NCI-H2029 treated with DMSO at 0.1 percent for 48 hours (cell line): ENCODE measurements at regions not wholly inside any gene's neighbourhood (a gene's known extent, or its start where the extent isn't known, plus 50 kb on each side); places are given as distances from the start of the nearest gene placed in this dataset.
A peak's percentile ranks its signal among the peaks of the same experiment; 100 is the strongest.
"Not testable (repeated sequence)": the region's sequence is repeated elsewhere in the genome, so short reads cannot be mapped to it uniquely, and the experiment has no call there.

Experiments used
- DNase-seq: peaks from one replicate; lab custom pipeline; 2025; lab: John Stamatoyannopoulos, UW

GRCh38 chr10:78416031-78417011 is 382.7 kb downstream of the RPS24 start:
- no peak for DNase-seq

GRCh38 chr10:78417425-78418370 is 384.0 kb downstream of the RPS24 start:
- no peak for DNase-seq

DNA sequence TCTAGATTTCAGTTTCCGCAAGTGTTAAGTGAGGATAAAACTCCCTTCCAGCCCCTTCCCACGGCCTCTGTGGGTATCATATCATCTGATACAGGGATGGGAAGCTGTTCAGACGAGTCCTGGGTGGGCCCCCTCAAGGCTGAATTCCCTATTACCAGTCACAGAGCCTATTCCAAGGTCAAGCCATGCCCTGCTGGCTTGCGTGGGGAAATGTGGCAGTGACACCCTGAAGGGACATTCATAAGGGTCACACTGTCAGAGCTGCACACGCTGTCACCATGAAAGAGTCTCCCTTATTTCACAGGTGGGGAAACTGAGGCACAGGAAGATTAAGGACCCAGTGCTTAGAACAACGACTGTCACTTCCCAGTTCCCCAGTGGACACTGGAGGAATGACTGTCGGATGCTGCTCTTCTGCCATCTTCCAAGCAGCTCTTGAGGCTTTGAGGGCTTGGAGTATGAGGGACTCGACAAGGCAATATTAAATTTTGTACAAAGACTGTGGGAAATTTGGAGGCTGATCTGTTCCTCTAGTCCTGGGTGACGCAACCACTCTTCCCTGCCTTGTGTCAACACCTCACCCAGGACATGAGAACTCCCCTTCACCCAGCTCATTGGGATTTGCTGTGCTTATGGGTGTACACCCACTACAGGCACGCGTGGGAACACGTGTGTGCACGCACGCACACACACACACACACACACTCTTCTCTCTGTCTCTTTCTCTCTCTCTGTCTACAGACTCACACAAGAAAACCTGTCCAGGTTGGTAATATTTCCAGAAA is 386.0 kb downstream of the RPS24 start:
- DNase-seq, result no peak

GRCh38 chr10:78420946-78421735 is 387.5 kb downstream of the RPS24 start:
- no peak for DNase-seq

- not testable (repeated sequence) for DNase-seq
Observed at GRCh38 chr10:78424050-78424449, 390.4 kb downstream of the RPS24 start.

GRCh38 chr10:78424723-78425122 is 391.1 kb downstream of the RPS24 start:
- DNase-seq, result no peak

DNA sequence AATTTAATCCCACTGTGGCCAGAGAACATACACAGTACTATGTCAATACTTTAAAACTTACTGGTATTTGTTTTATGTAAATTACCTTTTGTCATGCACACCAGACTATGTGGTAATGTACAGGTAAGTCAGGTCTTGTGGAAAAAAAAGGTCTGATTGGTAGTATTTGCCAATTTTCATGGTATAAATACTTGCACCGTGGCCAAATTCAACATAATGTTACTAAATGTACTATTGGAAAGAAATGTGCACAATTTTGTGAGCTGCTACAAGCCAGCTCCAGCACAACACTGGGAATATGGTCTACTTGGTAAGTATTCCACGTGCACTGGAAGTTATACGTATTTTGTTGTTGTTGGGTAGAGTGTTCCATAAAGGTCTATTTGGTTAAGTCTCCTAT is 392.5 kb downstream of the RPS24 start:
- no peak for DNase-seq

- no peak for DNase-seq
Observed at GRCh38 chr10:78427497-78428031, 393.9 kb downstream of the RPS24 start.

GRCh38 chr10:78428579-78428978 is 394.9 kb downstream of the RPS24 start:
- no peak for DNase-seq

DNA sequence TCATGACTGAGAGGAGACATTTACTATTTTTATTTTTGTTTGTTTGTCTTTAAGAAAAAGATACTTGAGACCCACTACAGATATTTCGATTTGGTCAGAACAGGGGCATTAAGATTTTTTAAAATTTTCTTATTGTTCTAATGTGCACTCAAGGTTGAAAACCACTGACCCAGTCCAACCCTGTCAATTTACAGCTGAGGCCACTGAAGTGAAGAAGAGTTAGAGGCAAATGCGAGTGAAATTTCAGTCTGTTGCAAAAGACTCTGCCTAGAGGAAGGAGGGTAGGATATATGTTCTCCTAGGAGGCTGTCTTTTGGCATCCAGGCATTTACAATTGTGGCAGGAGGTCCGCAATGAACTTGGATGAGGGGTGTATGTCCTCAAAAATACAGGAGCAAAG is 396.3 kb downstream of the RPS24 start:
- DNase-seq, result no peak

DNA sequence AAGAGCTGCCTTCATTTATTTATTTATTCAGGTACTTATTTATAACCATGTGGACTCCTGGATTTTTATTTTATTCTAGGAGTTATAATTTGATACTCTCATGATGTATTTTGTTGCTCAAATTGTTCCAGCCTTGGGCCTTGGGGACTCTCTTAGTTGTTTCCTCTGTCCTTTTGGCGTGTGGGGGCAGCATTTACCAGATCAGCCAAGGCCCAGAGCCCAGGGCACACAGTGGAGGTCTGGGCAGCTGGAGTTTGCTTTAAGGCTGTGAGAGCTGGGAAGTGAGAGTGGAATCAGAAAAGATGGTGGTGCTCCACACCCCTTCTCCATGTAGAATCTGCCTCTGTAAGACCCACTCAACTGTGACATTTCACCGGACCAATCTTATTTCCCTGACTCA is 398.9 kb downstream of the RPS24 start:
- DNase-seq, result no peak

DNA sequence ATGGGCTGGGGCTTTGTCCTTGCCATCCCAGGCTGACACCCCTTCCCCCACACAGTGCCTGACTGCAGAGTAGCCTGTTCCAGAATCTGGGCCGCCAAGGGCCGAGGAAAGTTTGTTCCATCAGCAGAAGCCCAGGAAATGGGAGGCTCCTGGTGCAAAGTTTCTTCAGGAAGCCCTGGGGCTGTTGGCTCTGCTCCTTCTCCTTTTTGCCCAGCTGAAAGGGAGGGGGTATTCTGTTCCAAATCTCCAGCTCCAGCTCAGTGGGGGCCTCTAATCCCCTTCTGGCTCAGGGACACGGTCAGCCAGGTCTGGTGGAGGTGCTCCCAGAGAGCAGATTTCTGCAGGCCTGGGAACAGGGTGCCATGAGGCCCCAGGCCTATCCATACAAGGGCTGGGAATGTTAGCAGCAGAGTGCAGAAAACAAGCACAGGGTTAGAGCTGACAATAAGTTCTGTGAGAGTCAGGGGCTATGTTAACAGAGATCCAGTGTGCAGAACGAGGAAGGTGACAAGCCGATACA is 399.5 kb downstream of the RPS24 start:
- no peak for DNase-seq

DNA sequence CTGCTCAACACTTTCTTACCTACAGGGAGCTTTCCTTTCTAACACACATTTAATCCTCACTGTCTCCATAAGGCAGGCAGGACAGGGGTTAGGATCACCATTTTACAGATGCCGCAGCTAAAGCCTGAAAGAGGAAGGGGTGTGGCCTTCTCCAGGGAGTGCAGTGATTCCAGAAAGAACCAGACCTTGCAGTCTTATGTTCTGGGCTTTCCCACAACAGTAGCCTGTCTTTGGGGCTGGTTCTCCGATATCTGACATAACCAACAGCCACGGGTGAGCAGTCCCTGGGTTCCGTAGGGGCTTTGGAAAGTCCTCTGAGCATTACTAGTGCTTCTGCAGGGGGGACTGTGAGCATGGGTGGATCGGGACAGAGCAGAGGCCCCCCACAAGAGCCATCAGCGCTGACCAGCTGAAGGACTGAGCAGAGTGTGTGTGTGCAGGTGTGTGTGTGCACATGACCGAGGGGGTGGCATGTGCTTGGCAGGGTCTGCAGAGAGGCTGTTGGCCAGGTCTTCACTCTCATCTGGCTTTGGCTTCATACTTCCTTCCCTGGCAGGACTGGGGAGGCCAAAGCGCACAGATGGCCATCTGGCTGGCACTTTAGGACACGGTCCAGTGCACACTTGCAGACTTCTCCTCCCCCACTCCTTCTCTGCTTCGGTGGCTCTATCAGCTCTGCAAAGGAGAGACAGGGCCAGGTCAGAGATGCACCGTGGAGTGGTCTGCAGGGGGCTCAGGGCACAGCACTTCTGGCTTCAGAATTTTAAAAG is 400.3 kb downstream of the RPS24 start:
- peak; percentile 11 for DNase-seq

GRCh38 chr10:78434886-78435285 is 401.2 kb downstream of the RPS24 start:
- DNase-seq, result no peak

- no peak for DNase-seq
Observed at GRCh38 chr10:78435484-78436221, 402.0 kb downstream of the RPS24 start.

DNA sequence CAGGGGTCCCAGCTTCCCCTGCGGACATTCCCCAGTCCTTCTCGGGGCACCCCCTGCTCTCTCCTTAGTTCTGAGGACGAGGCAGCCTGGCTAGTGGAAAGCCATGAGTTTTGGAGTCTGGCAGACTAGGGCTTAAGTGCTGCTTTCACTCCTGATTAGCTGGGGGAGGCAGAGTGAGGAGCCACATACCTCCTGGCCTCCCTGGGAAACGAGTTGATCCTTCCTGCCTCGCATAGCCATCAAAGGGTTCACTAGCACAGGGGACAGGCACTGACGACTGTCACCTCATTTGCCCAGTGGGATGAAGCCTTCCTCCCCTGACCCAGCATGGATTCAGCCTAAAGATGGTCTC is 402.5 kb downstream of the RPS24 start:
- no peak for DNase-seq

- no peak for DNase-seq
Observed at GRCh38 chr10:78436706-78437406, 403.2 kb downstream of the RPS24 start.

- no peak for DNase-seq
Observed at GRCh38 chr10:78437407-78437768, 403.7 kb downstream of the RPS24 start.
